Erythroblast (primary cell): ENCODE measurements at regions not wholly inside any gene's neighbourhood (a gene's known extent, or its start where the extent isn't known, plus 50 kb on each side); places are given as distances from the start of the nearest gene placed in this dataset.

Experiments used
- DNase-seq, 2 experiments: peaks; one replicate each; lab custom pipeline; 2025; lab: John Stamatoyannopoulos, UW
- GATA1 ChIP-seq: IDR thresholded peaks from 2 replicates; pipeline ENCODE4 v1.6.1; 2011; ENCODE audit warnings: low read depth, mild to moderate bottlenecking, control low read depth, low read length, moderate library complexity
- POLR2A ChIP-seq: IDR thresholded peaks from 2 replicates; pipeline ENCODE4 v1.6.1; 2011; ENCODE audit warnings: mild to moderate bottlenecking, low read length

DNA sequence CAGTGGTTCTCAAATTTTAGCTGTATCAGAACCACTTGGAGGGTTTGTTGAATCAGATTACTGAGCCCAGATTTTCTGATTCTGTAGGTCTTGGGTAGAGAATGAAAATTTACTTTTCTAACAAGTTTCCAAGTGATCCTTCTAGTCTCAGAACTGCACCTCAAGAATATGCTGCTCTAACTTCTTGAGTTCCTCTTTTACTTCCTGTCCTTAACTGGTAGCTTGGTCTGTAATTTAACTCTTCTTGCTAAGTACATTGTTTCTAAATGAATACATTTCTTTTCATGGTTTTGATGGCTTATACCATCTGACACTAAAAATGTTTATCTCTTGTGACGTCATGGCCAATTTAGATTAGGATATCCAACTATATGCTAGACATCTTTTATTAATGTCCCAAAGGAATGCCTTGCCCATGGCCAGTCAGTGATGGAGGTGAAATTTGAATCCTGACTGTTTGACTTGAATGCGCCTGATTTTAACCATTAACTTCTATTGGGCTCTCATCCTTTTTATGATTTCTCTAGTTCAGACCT lies 262.6 kb upstream of the NAALADL2 start:
- no peak for TF ChIP-seq GATA1
- TF ChIP-seq POLR2A = no peak
- DNase-seq = no peak

DNA sequence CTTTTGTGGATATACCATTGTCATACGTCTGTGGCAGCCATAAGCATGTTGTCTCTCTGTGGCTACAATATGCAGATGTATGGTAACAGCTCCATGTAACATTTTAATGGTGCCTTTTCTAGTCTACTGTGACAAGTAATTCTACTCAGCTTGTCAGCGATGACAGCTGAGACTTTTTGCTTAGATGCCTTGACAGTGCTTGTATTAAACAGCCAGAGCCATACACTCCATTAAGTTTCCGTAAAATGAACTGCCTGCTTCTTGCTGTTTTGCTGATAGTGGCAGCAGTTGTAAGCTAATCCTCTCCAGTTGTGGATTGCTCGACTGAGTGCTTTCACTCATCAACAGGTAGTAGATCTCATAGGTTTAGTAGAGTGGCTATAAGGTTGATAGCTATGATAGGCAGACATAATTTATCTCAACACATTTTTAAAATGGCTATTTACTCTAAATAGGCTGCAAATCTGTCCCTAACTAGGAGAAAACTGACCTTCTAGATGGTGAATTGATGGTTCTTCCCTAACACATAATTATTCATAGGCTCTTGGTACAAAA lies 260.2 kb upstream of the NAALADL2 start:
- TF ChIP-seq GATA1 (no peak), POLR2A (no peak)
- DNase-seq = no peak

DNA sequence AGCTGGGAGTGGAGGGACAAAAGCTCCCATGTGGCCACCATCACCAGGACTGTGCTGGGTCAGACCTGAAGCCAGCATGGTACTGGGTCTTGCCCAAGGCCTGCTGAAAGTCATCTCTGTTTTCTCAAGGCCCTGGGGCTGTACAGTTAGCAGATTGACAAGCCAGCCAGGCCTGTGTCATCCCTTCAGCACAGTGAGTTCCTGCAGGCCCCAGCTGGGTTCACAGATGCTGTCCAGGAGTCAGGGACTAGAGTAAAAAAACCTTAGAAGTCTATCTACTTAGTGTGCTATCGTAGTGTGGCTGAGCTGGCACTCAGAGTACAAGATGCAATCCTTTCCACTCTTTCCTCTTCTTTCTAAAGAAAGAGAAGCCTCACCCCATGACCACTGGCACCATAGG lies 246.0 kb upstream of the NAALADL2 start:
- TF ChIP-seq GATA1 (no peak), POLR2A (no peak)
- no peak for DNase-seq

DNA sequence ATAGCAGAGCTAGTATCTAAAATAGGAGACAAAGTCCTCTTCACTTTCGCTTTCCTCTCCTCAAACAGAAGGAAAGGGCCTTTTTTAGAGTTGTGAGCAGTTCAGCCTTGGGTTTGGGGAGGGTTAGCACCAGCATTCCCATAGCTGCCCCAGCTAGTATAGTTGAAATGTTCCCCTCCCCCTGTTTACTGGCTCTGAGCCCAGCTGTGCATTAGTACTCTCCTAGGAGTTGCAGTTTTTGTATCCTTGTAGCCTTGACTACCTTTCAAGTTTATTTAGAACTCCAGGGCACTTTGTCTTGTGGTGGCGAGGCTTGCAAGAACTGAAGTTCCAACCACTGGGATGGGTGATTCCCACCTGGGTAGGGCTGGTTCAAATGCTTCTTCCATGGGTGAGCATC lies 245.1 kb upstream of the NAALADL2 start:
- DNase-seq = no peak
- no peak for TF ChIP-seq GATA1
- TF ChIP-seq POLR2A = no peak

DNA sequence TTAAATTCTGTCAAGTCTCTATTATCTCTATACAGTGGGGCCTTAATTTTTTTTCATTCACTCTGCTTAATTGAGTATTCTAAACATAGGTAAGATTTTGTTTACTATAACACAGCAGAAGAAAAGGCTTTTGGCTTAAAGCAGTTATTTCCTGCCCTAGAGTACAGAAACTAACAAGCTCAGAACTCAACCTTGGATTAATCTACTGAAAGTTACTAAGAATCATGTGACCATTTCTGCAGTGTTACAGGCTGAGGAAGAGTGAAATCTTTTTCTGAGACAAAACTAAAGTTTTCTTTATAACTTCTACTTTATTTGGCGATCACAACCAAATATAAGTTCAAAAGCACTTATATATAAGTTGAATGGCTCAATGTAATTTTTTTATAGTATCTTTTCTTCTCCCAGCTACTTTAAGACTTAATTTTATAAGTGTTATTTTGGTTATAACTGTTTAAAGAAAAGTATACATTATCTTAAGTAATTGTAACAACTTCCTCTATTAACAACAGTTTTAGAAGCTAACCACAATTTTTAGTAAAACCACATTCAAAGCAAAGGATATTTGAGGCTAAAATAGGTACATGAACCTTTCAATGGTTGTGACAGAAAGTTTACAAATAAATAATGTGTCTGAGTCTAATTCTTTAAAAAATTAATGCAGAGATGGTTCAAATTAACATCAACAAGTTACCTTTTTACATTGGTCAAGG lies 240.6 kb upstream of the NAALADL2 start:
- no peak for DNase-seq
- TF ChIP-seq GATA1 (no peak), POLR2A (no peak)

DNA sequence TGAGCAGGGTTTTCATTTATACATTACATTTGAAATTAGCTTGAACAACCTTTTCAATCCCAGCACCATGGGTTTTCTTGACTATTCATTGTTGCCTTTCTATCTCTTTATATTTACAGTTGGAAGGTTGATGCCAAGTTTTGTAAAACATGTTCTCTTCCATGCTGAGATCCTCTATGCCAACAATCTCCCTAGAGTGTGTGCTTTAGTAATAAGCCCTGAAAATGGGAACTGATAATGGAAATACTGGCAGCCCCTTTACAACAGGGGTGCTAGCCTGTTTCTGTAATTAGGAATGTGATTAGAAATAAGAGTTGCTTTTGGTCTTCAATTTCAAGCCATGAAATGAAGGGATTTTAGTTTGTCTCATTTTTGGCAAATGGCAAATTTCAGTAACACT lies 239.9 kb upstream of the NAALADL2 start:
- TF ChIP-seq GATA1 (no peak), POLR2A (no peak)
- DNase-seq = no peak

DNA sequence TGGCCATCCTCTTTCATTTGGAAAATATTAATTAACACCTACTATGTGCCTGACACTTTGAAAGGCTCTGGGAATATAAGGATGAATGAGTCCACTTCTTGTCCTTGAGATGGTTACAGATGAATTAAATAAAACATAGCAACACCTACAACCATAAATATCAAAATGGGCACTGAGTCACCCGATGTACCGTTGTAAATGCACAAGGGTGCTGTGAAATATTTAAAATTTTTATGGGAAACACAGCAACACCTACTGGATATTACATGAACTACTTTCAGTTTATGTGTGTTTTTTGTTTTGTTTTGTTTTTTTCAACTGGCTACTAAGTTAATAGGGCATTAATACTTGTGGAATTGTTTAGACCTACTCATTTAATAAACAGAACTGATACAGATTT lies 239.0 kb upstream of the NAALADL2 start:
- DNase-seq = no peak
- no peak for TF ChIP-seq GATA1
- no peak for TF ChIP-seq POLR2A

DNA sequence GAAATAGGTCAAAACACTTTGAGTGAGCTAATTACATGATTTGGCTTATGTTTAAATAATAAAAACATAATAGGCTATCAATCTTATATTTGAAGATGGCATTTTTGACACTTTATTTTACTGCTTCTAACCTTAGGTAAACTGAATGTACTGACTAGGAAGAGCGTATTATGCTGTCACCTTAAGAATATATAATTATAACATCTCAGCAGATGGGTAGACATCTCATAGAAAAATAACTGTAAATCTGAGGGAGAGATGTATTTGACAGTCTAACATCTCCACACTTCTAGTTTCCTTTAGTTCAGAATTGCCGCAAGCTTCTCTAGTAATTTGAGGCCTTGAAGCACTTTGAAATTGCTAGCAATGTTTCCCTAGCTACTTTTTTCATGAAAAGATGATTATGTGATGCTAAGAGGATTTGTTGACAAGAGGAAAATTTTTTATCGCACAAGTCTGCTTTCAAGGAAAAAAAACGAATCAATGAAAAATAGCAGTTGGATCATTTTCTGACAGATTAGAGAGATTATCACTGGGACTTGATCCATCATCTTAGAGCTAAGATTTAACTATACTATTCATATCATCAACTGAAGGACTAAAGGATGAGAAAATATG lies 238.2 kb upstream of the NAALADL2 start:
- TF ChIP-seq GATA1 (no peak), POLR2A (no peak)
- DNase-seq = no peak

DNA sequence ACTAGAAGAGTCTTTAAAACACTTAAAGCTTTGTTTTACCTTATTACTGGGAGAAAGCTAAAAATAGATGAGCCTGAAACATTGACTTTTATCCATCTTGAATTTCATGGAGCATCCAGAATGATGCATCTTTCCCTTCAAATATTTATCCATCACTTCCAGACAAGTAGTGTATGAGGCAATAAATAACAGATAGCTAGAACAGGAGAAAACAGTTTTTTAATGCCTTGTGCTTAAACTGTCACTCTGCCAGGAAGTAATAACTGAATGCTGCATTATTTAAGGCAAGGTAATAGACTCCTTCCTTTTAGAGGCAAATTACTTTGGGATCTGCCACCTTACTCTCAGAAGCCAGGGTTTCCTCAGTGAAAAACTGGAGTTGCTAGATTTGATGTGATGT lies 225.8 kb upstream of the NAALADL2 start:
- TF ChIP-seq GATA1 (no peak), POLR2A (no peak)
- no peak for DNase-seq

DNA sequence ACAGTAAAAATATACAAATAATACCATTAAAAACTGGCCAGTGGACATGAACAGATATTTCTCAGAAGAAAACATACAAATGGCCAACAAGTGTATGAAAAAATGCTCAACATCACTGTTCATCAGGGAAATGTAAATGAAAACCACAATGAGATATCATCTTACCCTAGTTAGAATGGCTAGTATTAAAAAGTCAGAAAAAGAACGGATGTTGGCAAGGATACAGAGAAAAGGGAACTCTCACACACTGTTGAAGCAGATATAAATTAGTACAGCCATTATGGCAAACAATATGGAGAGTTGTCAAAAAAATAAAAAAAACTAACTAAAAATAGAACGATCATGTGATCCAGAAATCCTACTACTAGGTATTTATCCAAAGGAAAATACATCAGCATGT lies 222.7 kb upstream of the NAALADL2 start:
- TF ChIP-seq POLR2A (no peak), GATA1 (no peak)
- no peak for DNase-seq

DNA sequence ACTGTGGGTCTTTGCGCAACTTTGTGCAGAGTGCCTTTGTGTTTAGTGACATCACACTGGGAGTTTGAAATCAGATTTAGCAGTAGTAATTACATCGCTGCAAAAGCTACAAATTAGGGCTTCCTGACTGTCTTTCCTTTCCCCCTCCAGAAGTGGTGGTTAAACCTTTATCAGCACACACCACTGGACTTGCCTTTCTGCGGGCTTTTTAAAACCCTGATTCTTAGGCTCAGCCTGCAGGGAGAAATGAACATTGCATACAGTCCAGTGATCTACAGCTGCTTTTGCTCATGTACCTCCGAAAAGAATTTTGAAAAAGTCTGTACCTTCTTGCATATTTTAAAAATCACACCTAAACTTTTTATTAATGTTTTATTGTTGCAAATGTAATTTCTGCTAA lies 219.7 kb upstream of the NAALADL2 start:
- no peak for DNase-seq
- TF ChIP-seq POLR2A (no peak), GATA1 (no peak)

DNA sequence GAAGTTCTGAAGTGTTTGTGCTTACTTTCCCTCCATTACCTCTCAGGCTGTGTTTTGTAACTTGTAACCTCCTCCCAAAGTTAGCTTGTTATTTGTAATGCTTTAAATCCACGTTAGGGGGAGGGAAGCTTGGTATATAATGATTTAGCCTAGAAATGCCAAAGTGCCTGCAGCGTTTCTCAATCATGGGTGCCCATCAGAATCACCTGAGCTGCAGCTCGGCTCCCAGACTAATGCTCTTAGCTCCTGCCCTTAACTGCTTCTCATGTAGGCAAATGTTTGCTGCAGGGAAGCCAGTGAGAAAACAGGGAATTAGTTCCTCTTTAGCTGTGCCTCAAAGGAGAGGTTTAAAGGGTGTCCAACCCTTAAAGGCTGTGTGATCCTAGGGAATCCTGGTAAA lies 219.2 kb upstream of the NAALADL2 start:
- TF ChIP-seq POLR2A = no peak
- TF ChIP-seq GATA1 = no peak
- no peak for DNase-seq

DNA sequence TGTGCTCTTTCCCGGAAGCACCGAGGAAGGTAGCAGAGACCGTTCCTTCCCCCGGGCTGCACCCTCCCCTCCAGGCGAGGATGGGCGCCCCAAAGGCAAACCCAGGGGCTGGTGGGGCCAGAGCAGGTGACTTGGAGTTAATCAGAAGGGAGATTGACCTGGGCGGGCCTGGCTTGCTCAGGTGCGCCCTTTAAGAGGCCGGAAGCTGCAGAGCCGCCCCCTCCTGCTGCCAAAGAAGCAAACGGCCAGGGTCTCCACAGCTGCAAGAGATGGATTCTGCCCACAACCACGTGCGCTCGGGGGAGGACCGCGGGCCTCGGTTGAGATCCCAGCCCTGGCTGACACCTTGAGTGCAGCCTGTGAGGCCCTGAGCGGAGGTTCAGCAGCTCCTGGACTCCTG lies 218.2 kb upstream of the NAALADL2 start:
- TF ChIP-seq GATA1 = no peak
- no peak for TF ChIP-seq POLR2A

DNA sequence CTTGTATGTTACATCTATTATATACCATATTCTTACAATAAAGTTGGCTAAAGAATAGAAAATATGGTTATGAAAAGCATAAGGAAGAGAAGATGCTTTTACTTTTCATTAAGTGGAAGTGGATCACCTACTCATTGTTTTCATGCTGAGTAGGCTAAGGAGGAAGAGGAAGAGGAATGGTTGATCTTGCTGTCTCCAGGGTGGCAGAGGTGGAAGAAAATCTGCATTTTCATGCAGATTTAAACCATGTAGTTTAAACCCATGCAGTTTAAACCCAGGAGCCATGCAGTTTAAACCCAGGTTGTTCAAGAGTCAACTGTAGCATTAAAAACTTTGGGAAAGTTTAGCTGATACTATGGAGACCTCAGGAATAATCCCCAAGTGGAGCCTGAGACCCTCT lies 214.8 kb upstream of the NAALADL2 start:
- TF ChIP-seq POLR2A (no peak), GATA1 (no peak)
- no peak for DNase-seq

More for the DNA sequence above, 218.2 kb upstream of the NAALADL2 start:
- no peak for DNase-seq
